Tibial nerve (tissue), 3 donors: ENCODE measurements at regions not wholly inside any gene's neighbourhood (a gene's known extent, or its start where the extent isn't known, plus 50 kb on each side); places are given as distances from the start of the nearest gene placed in this dataset.

Source experiments
- POLR2A ChIP-seq, 2 donors: fragments of 450-650 bp; IDR thresholded peaks; one replicate each; pipeline ENCODE4 v1.6.1; 2017; ENCODE audit warnings: antibody characterized with exemption in 2 of 2, mild to moderate bottlenecking in 2 of 2, moderate library complexity in 2 of 2
- TF ChIP-seq, protein P1 (sequence below), 5 experiments: fragments of 200-600 bp in 3 of 5; fragments of 450-650 bp in 2 of 5; sonication (generic) in 3 of 5; IDR thresholded peaks; one replicate each; pipeline ENCODE4 v1.5.1; 2016 to 2019; ENCODE audit warnings: antibody characterized with exemption in 5 of 5, mild to moderate bottlenecking in 3 of 5, moderate library complexity in 2 of 5

DNA sequence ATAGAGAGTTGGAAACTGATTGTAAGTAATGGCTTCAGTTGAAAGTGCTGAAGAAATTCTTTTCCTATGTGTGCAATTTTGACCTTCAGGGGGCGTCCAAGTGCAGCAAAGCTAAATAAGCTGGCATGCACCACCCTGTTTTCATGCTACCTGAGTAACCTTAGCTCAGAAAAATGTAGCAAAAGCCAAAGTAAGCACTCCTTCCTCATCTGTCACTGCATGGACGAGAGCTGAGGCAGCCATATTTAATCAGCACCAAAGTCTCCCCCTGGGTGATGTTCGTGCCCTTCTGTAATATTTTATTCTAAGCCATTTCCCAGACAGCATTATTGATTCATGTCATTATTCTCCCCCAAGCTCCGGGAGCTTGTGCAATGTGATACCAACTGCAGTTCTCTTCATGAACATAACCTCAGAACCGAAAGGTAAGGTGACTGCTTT, 123.1 kb downstream of the RPS12 start:
- TF ChIP-seq, protein P1, sequence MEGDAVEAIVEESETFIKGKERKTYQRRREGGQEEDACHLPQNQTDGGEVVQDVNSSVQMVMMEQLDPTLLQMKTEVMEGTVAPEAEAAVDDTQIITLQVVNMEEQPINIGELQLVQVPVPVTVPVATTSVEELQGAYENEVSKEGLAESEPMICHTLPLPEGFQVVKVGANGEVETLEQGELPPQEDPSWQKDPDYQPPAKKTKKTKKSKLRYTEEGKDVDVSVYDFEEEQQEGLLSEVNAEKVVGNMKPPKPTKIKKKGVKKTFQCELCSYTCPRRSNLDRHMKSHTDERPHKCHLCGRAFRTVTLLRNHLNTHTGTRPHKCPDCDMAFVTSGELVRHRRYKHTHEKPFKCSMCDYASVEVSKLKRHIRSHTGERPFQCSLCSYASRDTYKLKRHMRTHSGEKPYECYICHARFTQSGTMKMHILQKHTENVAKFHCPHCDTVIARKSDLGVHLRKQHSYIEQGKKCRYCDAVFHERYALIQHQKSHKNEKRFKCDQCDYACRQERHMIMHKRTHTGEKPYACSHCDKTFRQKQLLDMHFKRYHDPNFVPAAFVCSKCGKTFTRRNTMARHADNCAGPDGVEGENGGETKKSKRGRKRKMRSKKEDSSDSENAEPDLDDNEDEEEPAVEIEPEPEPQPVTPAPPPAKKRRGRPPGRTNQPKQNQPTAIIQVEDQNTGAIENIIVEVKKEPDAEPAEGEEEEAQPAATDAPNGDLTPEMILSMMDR (IDR thresholded peaks at IDR 0.05): peak in 2 of 5 experiments; percentile 16 to 21
- TF ChIP-seq POLR2A (IDR thresholded peaks at IDR 0.05): no peak
